ENCODE measurements at regions not wholly inside any gene's neighbourhood (a gene's known extent, or its start where the extent isn't known, plus 50 kb on each side); places are given as distances from the start of the nearest gene placed in this dataset.

DNA sequence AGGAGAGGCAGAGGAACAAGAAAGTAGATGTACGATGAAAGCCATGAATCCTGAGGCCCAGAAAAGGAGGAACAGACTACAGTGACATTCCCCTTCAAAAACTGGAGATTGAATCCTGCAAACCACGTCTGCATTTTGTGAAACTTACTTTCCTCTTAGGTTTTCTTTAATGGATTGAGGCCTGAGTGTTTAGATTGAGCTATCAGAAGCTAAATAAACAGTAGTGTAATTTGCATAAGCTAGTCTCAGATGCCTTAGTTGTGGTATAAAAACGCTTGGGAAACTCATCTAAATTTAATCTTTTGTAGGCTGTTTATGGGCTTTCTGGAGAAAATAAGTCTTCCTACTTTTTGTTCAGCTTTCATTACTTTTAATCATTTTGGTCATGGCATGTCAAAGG lies 94.8 kb upstream of the HDAC9 start:
- no peaks in the 10 kb centered on the region for H3K36me3 Mint-ChIP-seq (ENCODE audit: low read depth)
- TF ChIP-seq CTCF (IDR thresholded peaks at IDR 0.05): no peak
- DNase-seq (ENCODE audit: low spot score): no peak
- no peaks in the 10 kb centered on the region for H3K27me3 Mint-ChIP-seq (ENCODE audit: low read depth)
- H3K27ac Mint-ChIP-seq (ENCODE audit: unreplicated experiment): no peak overlapping the region
- H3K9me3 Mint-ChIP-seq (ENCODE audit: low read depth): no peaks in the 10 kb centered on the region
- H3K4me1 Mint-ChIP-seq (ENCODE audit: low read depth): peaks cover 18% of the 10 kb centered on the region
- no peak overlapping the region for H3K4me3 Mint-ChIP-seq (ENCODE audit: unreplicated experiment)

GRCh38 chr7:18401757-18402156 lies 93.8 kb upstream of the HDAC9 start:
- no peak for TF ChIP-seq CTCF (IDR thresholded peaks at IDR 0.05)
- no peaks in the 10 kb centered on the region for H3K36me3 Mint-ChIP-seq (ENCODE audit: low read depth)
- no peaks in the 10 kb centered on the region for H3K9me3 Mint-ChIP-seq (ENCODE audit: low read depth)
- H3K4me1 Mint-ChIP-seq (ENCODE audit: low read depth): peaks cover 18% of the 10 kb centered on the region
- H3K27ac Mint-ChIP-seq (ENCODE audit: unreplicated experiment): no peak overlapping the region
- H3K4me3 Mint-ChIP-seq (ENCODE audit: unreplicated experiment): no peak overlapping the region
- H3K27me3 Mint-ChIP-seq (ENCODE audit: low read depth): no peaks in the 10 kb centered on the region
- no peak for DNase-seq (ENCODE audit: low spot score)

DNA sequence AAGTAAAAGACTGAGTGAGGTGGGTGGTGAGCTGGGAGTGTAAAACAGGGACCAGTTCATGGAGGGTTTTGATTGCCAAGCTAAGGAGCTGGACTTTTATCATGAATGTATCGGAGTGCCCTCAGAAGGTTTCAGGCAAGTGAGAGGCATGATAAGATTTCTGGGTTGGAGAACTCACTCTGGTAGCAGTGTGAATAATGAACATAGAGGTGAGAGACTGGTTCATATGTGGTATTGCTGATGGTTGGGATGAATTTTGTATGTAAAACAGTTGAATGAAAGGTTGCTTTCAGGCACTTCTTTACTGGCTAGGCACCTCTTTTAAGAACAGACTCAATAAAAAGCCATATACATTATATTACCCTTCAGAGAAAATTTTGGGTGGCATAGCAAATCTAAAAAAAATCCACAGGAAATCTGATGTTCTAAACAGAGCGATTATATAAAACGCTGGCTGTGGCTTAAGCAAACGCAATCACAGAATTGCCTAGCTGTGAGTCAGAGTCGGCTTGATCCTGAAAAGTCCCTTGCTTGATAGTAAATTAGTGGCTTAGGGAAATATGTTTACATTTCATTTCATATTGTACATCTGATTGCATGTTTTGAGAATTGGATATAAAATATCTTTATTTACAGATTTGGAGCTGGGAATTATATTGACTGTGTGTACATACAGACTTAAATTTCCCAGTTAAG lies 92.9 kb upstream of the HDAC9 start:
- no peaks in the 10 kb centered on the region for H3K36me3 Mint-ChIP-seq (ENCODE audit: low read depth)
- no peak overlapping the region for H3K4me3 Mint-ChIP-seq (ENCODE audit: unreplicated experiment)
- H3K27me3 Mint-ChIP-seq (ENCODE audit: low read depth): no peaks in the 10 kb centered on the region
- H3K4me1 Mint-ChIP-seq (ENCODE audit: low read depth): peaks cover 18% of the 10 kb centered on the region
- no peak for TF ChIP-seq CTCF (IDR thresholded peaks at IDR 0.05)
- no peak for DNase-seq (ENCODE audit: low spot score)
- H3K27ac Mint-ChIP-seq (ENCODE audit: unreplicated experiment): no peak overlapping the region
- H3K9me3 Mint-ChIP-seq (ENCODE audit: low read depth): no peaks in the 10 kb centered on the region

GRCh38 chr7:18405726-18406125 lies 89.8 kb upstream of the HDAC9 start:
- H3K9me3 Mint-ChIP-seq (ENCODE audit: low read depth): no peaks in the 10 kb centered on the region
- no peak for DNase-seq (ENCODE audit: low spot score)
- H3K27me3 Mint-ChIP-seq (ENCODE audit: low read depth): no peaks in the 10 kb centered on the region
- TF ChIP-seq CTCF (IDR thresholded peaks at IDR 0.05): no peak
- peaks cover 21% of the 10 kb centered on the region for H3K4me1 Mint-ChIP-seq (ENCODE audit: low read depth)
- no peak overlapping the region for H3K4me3 Mint-ChIP-seq (ENCODE audit: unreplicated experiment)
- H3K36me3 Mint-ChIP-seq (ENCODE audit: low read depth): no peaks in the 10 kb centered on the region
- H3K27ac Mint-ChIP-seq (ENCODE audit: unreplicated experiment): no peak overlapping the region

- TF ChIP-seq CTCF (IDR thresholded peaks at IDR 0.05): no peak
- Mint-ChIP-seq H3K27ac (ENCODE audit: unreplicated experiment) (no peak overlapping the region), H3K27me3 (ENCODE audit: low read depth) (no peaks in the 10 kb centered on the region)
These were observed 88.2 kb upstream of the HDAC9 start for GRCh38 chr7:18407385-18407784.

More at GRCh38 chr7:18407385-18407784, 88.2 kb upstream of the HDAC9 start:
- DNase-seq (ENCODE audit: low spot score): no peak
- H3K4me1 Mint-ChIP-seq (ENCODE audit: low read depth): peaks cover 20% of the 10 kb centered on the region
- no peaks in the 10 kb centered on the region for H3K36me3 Mint-ChIP-seq (ENCODE audit: low read depth)
- no peak overlapping the region for H3K4me3 Mint-ChIP-seq (ENCODE audit: unreplicated experiment)
- no peaks in the 10 kb centered on the region for H3K9me3 Mint-ChIP-seq (ENCODE audit: low read depth)

All from chondrocyte (in vitro differentiated cells).